HG03066 (cell line): ENCODE measurements at regions not wholly inside any gene's neighbourhood (a gene's known extent, or its start where the extent isn't known, plus 50 kb on each side); places are given as distances from the start of the nearest gene placed in this dataset.
"Not testable (repeated sequence)": the region's sequence is repeated elsewhere in the genome, so short reads cannot be mapped to it uniquely, and the experiment has no call there.

ENCODE experiments used
- ATAC-seq: cut with Tn5 transposase; IDR thresholded peaks from one replicate; pipeline ENCODE4 v1.9.1; 2021; ENCODE audit warnings: low read depth; ENCODE audit not compliant: unreplicated experiment

DNA sequence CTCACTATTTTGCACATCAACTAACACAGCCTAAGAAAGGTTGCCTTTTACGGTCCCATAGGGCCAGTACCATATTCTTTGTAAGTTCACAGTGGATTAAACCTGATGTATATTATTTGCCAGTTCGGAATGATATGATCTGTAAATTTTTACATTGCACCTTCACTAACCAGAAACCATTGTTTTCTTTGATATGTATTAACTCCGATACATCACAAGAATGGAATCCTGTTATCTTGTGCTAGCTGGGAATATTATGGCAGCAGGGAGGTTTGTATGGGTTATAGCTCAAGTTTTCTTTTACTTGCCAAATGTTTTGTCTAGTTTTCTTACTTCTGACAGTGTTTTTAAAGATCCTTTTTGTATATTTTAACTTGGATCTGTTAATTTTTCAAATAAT lies 51.4 kb upstream of the S1PR1 start:
- no peak for ATAC-seq

DNA sequence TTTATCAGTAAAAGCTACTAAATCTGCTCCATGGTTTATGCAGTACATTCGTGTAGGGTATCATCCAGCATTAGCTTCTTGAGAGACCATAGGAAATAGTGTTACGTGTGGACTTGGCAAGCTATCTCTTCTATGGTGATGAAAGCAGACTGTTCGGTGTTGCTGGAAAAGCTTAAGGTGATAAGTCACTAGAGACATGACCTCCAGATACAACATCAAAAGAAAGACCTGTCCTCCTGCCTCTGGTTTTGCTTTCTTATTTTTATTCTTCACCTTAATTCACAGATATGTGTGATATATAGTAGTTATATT lies 53.5 kb upstream of the S1PR1 start:
- ATAC-seq = no peak

GRCh38 chr1:101182627-101183387 lies 54.0 kb upstream of the S1PR1 start:
- ATAC-seq = no peak

- ATAC-seq = no peak
Observed at GRCh38 chr1:101181930-101182329, 54.9 kb upstream of the S1PR1 start.

DNA sequence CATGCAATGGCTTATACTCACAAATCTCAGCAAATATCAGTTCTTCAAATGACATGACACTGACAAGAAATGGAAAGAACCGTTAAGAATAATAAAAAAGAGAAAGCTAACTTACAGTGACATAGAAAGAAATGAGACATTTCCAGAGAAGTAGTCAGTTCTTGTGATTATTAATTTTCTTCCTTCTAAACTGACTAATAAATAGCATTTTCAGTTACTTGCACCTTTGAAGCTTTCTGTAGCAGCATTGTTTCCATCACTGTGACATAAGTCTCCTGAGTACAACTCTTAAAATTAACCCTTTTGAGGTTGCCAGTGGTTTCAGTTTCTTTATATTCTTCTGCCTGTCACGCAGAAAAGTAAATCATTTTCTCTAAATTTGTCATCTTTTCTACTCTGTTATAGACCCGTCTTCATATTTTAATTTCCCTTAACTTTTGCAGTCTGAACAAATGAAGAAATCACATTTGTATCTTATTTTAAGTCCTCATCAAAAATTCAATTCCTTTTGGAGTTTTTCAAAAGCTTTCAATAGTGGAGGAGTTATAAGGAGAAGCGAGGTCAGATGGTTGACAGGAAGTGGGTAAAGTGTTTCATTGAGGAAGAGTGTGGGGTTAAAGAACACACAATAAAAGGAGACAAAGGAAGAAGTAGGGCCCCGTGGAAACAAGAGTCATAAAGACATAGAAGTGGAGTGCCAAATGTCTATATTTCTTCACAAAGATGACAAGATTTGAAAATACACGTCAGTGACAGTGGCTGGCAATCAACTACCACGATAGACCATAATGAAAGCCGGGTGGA lies 57.9 kb upstream of the S1PR1 start:
- ATAC-seq = peak; percentile 90

GRCh38 chr1:101178341-101178687 lies 58.5 kb upstream of the S1PR1 start:
- ATAC-seq = peak; percentile 2

DNA sequence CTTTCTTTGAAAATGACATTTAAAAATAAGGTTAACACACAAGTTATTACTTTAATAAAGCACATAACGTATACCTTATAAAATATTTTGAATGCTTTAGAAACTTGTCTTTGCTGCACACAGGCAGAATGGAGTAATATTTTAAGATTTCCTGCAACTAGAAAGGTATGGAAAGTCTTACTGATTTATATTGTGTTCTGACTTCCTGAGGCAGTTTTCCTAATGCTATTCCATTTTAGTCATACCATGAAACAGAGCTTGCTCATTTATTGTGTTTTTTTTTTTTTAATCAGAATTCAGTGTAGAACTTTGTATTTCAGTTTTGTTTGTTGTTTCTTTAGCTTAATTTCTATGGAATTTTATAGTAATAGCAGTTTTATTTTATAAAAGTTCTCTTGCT lies 60.9 kb upstream of the S1PR1 start:
- no peak for ATAC-seq

GRCh38 chr1:101175466-101175865 lies 61.4 kb upstream of the S1PR1 start:
- ATAC-seq = no peak

- ATAC-seq = no peak
Observed at GRCh38 chr1:101174722-101175121, 62.1 kb upstream of the S1PR1 start.

DNA sequence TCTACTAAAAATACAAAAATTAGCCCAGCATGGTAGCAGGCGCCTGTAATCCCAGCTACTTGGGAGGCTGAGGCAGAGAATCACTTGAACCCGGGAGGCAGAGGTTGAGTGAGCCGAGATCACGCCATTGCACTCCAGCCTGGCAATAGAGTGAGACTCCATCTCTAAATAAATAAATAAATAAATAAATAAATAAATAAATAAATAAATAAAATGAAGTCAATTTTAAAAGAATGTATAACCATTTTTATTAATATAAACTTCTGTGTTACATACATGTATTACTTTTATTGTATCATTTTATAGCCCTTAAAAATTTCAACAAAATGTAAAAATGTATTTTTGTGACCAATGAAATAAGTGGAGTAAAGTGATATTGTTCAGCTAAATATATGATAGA lies 62.5 kb upstream of the S1PR1 start:
- not testable (repeated sequence) for ATAC-seq

DNA sequence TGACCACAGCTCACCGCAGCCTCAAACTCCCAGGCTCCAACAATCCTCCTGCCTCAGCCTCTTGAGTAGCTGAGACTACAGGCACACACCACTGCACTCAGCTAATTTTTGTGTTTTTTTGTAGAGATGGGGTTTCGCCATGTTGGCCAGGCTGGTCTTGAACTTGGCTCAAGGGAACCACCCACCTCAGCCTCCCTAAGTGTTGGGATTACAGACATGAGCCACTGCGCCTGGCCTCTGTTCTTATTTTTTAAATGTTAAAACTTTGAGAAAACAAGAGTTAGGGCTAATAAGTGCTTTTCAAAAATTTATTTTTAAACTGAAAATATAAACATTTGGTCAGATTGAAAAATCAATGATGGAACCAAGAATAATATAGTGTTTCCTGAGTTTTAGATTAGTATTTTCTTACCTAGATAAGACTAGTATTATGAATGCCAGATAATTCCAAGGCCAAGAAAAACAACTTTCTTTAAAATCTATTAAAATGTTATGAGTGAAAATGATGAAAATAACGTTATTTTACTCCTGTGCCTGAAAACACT lies 66.2 kb upstream of the S1PR1 start:
- no peak for ATAC-seq

DNA sequence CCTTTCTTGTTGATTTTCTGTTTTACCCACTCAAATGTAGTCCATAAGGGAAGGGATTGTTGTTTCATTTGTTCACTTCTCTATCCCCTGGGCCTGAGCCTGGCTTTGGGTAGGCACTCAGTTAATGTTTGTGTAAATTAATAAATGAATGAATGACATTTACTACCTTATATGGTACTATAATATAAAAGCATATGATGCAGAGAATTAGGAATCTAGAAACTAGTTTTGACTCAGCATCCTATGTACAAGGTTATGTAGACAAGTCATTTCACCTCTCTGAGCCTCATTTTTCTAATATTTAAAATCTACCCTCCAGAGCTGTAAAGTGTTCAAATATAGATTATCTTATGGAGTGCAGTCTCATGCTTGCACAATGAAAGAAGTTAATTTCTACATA lies 68.9 kb upstream of the S1PR1 start:
- no peak for ATAC-seq

GRCh38 chr1:101166583-101167120 lies 70.2 kb upstream of the S1PR1 start:
- no peak for ATAC-seq

DNA sequence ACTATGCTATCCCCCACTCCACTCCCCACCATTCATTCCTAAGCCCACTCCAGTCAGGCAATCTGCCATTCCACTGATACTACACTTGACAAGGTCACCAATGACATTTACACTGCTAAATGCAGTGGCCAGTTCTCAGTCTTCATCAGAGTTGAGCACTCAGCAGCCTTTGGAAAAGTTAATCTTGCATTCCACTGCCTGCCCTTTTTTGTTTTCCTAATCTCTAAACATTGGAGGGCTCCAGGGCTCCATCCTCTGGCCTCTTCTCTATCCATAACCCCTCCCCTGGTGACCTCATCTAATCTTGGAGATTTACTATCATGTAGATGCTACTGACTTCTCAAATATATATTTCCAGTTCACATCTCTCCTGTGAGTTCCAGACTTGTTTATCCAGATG lies 70.9 kb upstream of the S1PR1 start:
- ATAC-seq = no peak

GRCh38 chr1:101165532-101165931 lies 71.3 kb upstream of the S1PR1 start:
- no peak for ATAC-seq

DNA sequence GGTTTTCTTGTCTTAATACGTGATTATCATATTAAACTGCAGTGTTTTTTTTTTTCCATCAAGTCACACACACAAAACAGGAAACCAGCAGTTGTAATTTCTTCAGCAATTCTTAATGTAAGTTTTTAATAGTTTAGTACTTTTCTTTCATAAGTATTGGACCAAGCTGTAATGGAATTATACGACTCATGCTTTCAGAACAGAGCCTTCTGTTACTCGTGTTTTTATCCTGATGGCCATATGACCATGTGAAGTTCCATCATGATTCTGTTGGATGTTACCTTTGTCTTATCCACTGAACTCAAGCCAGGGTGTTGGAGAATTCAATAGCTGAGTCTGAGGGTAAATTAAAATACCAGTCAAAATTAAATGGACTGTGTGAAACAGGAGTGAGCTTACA lies 72.0 kb upstream of the S1PR1 start:
- no peak for ATAC-seq

GRCh38 chr1:101162736-101163735 lies 73.8 kb upstream of the S1PR1 start:
- ATAC-seq = no peak

- no peak for ATAC-seq
Observed at GRCh38 chr1:101162300-101162699, 74.5 kb upstream of the S1PR1 start.

DNA sequence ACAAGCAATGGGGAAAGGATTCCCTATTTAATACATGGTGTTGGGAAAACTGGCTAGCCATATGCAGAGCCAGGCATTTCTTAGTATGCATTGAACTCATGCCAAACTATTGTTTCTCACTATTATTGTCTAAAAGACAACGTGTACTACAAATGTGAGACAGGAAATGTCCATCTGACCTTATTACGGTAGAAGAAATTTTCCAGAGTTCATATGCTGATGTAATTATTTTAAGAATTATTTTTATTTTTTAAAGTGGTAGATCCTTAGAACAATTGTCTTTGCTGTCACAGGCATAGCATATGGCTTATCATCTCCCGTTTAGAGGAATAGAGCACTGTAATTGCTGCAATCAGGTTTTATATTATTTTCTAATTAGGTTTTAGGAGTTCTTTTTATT lies 75.2 kb upstream of the S1PR1 start:
- ATAC-seq = no peak

DNA sequence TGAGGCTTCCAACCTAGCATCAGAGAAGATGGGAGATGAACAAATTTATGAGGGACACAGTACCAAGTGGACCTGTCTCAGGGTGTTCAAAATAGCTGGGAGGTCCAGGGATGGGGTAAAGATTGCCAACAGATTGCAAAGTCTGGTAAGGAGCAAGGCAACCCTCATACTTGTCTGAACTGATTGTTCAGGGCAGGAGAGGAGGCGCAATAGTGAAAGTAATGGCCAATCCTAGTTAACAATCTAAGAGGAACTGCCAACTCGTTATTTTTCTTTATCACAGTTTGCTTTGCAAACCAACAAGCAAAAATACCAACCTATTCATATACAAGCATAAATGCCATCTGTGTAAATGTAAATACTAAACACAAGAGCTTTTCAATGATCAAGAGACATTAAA lies 78.4 kb upstream of the S1PR1 start:
- ATAC-seq = no peak

DNA sequence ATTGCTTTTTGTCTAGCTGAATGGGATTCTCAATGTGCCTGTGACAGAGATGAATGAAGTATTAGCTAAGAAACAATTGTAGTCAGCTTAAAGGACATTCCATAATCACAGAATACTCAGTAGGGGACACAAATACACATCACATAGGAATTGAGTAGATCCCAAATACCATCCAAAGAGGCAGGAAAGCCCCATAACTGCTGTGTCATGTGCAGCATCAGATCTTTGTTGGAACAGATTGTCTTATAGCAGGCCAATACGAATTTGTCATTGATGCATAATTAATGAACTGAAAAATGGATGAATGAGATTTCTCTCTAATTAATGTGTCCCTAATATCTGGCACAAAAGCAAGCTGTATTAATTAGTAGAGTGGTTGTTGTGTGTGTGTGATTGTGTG lies 82.3 kb upstream of the S1PR1 start:
- no peak for ATAC-seq
